GM12878 (cell line): ENCODE measurements at regions not wholly inside any gene's neighbourhood (a gene's known extent, or its start where the extent isn't known, plus 50 kb on each side); places are given as distances from the start of the nearest gene placed in this dataset.

Experiments
- ATAC-seq: fragments of 200-7000 bp; cut with Tn5 transposase; 3 replicates; pipeline ENCODE4 v1.9.1; 2020; ENCODE audit warnings: mild to moderate bottlenecking, moderate library complexity
- BruUV-seq: library from RNA; stranded (reverse); fragments of 400-500 nt; replicated peaks from 2 replicates; lab custom pipeline; 2021; lab: Mats Ljungman, UMichigan
- CTCF ChIA-PET: fragments of 300-600 bp; sonication (Branson Sonifier 250); formaldehyde crosslinking; extraction: SDS; loops from one replicate; lab custom pipeline; 2021; ENCODE audit warnings: inconsistent platforms; lab: Yijun Ruan, JAX
- POLR2A ChIA-PET: fragments of 350-600 bp; formaldehyde crosslinking; extraction: SDS; loops from one replicate; lab custom pipeline; 2021; ENCODE audit warnings: inconsistent platforms; lab: Charles Lee
- RAD21 ChIA-PET: fragments of 300-600 bp; sonication (Branson Sonifier 250); formaldehyde crosslinking; loops from one replicate; lab custom pipeline; 2023; ENCODE audit warnings: antibody characterized with exemption; ENCODE audit not compliant: unreplicated experiment; lab: Charles Lee
- SMC1A ChIA-PET: fragments of 300-600 bp; sonication (Branson Sonifier 250); formaldehyde crosslinking; loops from one replicate; lab custom pipeline; 2023; ENCODE audit not compliant: unreplicated experiment, uncharacterized antibody; lab: Charles Lee
- DNase-seq: peaks from one replicate; pipeline ENCODE4 v3.0.0-alpha.2; 2011; ENCODE audit warnings: low read depth, low spot score
- FAIRE-seq: peaks from 3 replicates; lab custom pipeline; 2011; peaks lifted over from hg19 to GRCh38; lab: Jason Lieb, UNC
- H2AFZ ChIP-seq: 2 replicates; pipeline ENCODE4 v1.6.0; 2011; ENCODE audit warnings: low read depth, low read length, control low read depth; ENCODE audit not compliant: control insufficient read depth
- H3K27ac ChIP-seq: 2 replicates; pipeline ENCODE4 v1.5.1; 2011; ENCODE audit warnings: control low read depth; ENCODE audit not compliant: control insufficient read depth, insufficient read depth
- H3K27me3 ChIP-seq, 2 experiments: replicated peaks in 1 of 2; 2 replicates each; pipeline versions ENCODE4 v1.6.0 to v1.6.1; 2011; ENCODE audit warnings: low read length in 1 of 2; ENCODE audit not compliant: control insufficient read depth in 2 of 2, insufficient read depth in 2 of 2
- H3K36me3 ChIP-seq, 2 experiments: 2 replicates each; pipeline ENCODE4 v1.5.1; 2011; ENCODE audit warnings: low read length in 1 of 2; ENCODE audit not compliant: control insufficient read depth in 2 of 2, insufficient read depth in 2 of 2
- H3K4me1 ChIP-seq: 2 replicates; pipeline ENCODE4 v1.6.1; 2011; ENCODE audit warnings: mild to moderate bottlenecking, low read length, moderate library complexity, mixed read lengths; ENCODE audit not compliant: control insufficient read depth, insufficient read depth
- H3K4me2 ChIP-seq: 2 replicates; pipeline ENCODE4 v1.6.0; 2011; ENCODE audit warnings: control low read depth; ENCODE audit not compliant: control insufficient read depth, insufficient read depth
- H3K4me3 ChIP-seq: fragments of 200-600 bp; sonication (generic); 2 replicates; pipeline ENCODE4 v1.5.1; 2016
- H3K79me2 ChIP-seq: 2 replicates; pipeline ENCODE4 v1.6.0; 2011; ENCODE audit warnings: low read length; ENCODE audit not compliant: control insufficient read depth, insufficient read depth
- H3K9ac ChIP-seq: 2 replicates; pipeline ENCODE4 v1.8.0; 2011; ENCODE audit warnings: low read length, control low read depth, mixed read lengths; ENCODE audit not compliant: control insufficient read depth, insufficient read depth
- H3K9me3 ChIP-seq: replicated peaks from 3 replicates; pipeline ENCODE4 v1.5.1; 2011; ENCODE audit warnings: mild to moderate bottlenecking, low read length; ENCODE audit not compliant: control insufficient read depth, insufficient read depth
- H4K20me1 ChIP-seq: 2 replicates; pipeline ENCODE4 v1.6.0; 2011; ENCODE audit not compliant: control insufficient read depth, insufficient read depth
- ASH2L ChIP-seq: fragments of 300-600, 200-600 bp; sonication (generic); IDR thresholded peaks from 2 replicates; pipeline ENCODE4 v1.6.1; 2017; ENCODE audit warnings: low read depth, mild to moderate bottlenecking, borderline replicate concordance
- BCL11A ChIP-seq: IDR thresholded peaks from 2 replicates; pipeline ENCODE4 v1.6.1; 2011; ENCODE audit warnings: low read depth, low read length
- EED ChIP-seq: sonication (generic); IDR thresholded peaks from 2 replicates; pipeline ENCODE4 v1.6.1; 2016; ENCODE audit warnings: antibody characterized with exemption, low read depth
- RCOR1 ChIP-seq: conservative IDR thresholded peaks from 2 replicates; pipeline ENCODE4 v1.6.1; 2012; ENCODE audit warnings: low read depth, low read length, improper control_type of control experiment
- ZBED1 ChIP-seq: IDR thresholded peaks from 2 replicates; pipeline ENCODE4 v1.6.1; 2016; ENCODE audit warnings: borderline replicate concordance
- in situ Hi-C: fragments of 300-500 bp; cut with MboI; formaldehyde crosslinking; loops from 9 replicates; pipeline ENCODE4 v1.14.3; 2018; ENCODE audit warnings: mixed read lengths
- intact Hi-C: fragments of 100-400 bp; cut with micrococcal nuclease; formaldehyde crosslinking; loops from one replicate; pipeline ENCODE4 v1.14.2; 2022; ENCODE audit not compliant: unreplicated experiment
- TF ChIP-seq, protein P1 (sequence below): fragments of 450-650 bp; IDR thresholded peaks from 2 replicates; pipeline ENCODE4 v1.6.1; 2016; ENCODE audit warnings: mild to moderate bottlenecking, moderate library complexity, borderline replicate concordance
- TF ChIP-seq, protein P2 (sequence below): IDR thresholded peaks from 2 replicates; pipeline ENCODE4 v1.6.1; 2011; ENCODE audit warnings: low read depth, low read length, improper control_type of control experiment, borderline replicate concordance

DNA sequence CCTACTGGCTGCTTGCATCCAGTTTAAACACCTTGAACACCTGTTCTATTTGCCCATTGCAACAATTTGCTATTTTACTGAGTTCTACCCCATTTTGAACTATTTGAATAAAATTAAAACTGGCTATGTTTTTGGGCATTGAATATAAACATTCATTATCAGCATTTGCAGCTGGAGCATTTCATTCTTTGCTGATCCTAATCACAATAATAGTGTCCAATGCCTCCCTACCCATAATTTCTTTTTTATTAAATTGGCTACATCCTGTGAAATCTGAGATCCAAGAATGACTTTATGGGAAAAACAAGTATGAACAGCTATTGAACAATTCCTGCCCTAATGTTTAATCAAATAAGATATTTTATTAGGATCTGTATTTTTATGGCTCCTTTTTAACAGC is 447.9 kb downstream of the PLA2G4A start (continued):
- TF ChIP-seq, protein P1, sequence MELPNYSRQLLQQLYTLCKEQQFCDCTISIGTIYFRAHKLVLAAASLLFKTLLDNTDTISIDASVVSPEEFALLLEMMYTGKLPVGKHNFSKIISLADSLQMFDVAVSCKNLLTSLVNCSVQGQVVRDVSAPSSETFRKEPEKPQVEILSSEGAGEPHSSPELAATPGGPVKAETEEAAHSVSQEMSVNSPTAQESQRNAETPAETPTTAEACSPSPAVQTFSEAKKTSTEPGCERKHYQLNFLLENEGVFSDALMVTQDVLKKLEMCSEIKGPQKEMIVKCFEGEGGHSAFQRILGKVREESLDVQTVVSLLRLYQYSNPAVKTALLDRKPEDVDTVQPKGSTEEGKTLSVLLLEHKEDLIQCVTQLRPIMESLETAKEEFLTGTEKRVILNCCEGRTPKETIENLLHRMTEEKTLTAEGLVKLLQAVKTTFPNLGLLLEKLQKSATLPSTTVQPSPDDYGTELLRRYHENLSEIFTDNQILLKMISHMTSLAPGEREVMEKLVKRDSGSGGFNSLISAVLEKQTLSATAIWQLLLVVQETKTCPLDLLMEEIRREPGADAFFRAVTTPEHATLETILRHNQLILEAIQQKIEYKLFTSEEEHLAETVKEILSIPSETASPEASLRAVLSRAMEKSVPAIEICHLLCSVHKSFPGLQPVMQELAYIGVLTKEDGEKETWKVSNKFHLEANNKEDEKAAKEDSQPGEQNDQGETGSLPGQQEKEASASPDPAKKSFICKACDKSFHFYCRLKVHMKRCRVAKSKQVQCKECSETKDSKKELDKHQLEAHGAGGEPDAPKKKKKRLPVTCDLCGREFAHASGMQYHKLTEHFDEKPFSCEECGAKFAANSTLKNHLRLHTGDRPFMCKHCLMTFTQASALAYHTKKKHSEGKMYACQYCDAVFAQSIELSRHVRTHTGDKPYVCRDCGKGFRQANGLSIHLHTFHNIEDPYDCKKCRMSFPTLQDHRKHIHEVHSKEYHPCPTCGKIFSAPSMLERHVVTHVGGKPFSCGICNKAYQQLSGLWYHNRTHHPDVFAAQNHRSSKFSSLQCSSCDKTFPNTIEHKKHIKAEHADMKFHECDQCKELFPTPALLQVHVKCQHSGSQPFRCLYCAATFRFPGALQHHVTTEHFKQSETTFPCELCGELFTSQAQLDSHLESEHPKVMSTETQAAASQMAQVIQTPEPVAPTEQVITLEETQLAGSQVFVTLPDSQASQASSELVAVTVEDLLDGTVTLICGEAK: no peak

- FAIRE-seq (no peak), ATAC-seq (no peak), DNase-seq (no peak)
- SMC1A ChIA-PET: no interaction called here
- POLR2A ChIA-PET: no interaction called here
- Histone ChIP-seq H3K9me3 (no peaks in the 10 kb centered on the region), H3K4me3 (no peak overlapping the region), H4K20me1 (no peaks in the 10 kb centered on the region), H3K27ac (no peak overlapping the region), H3K4me1 (no peaks in the 10 kb centered on the region), H3K9ac (no peak overlapping the region), H3K4me2 (no peak overlapping the region), H3K79me2 (no peaks in the 10 kb centered on the region), H2AFZ (no peak overlapping the region), H3K36me3 (no peaks in the 10 kb centered on the region), H3K27me3 (no peaks in the 10 kb centered on the region)
- CTCF ChIA-PET: no interaction called here
- RAD21 ChIA-PET: no interaction called here
- TF ChIP-seq EED (no peak), ZBED1 (no peak), ASH2L (no peak), RCOR1 (no peak), BCL11A (no peak)
- TF ChIP-seq, protein P2, sequence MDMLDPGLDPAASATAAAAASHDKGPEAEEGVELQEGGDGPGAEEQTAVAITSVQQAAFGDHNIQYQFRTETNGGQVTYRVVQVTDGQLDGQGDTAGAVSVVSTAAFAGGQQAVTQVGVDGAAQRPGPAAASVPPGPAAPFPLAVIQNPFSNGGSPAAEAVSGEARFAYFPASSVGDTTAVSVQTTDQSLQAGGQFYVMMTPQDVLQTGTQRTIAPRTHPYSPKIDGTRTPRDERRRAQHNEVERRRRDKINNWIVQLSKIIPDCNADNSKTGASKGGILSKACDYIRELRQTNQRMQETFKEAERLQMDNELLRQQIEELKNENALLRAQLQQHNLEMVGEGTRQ: no peak
- in situ Hi-C loops (no loop called here), intact Hi-C loops (no loop called here)
- BruUV-seq: no TSS peak
These were observed 451.3 kb downstream of the PLA2G4A start for GRCh38 chr1:187280031-187280430.
